Endodermal cell (in vitro differentiated cells): ENCODE measurements at regions not wholly inside any gene's neighbourhood (a gene's known extent, or its start where the extent isn't known, plus 50 kb on each side); places are given as distances from the start of the nearest gene placed in this dataset.

Experiments used
- DNase-seq: peaks from one replicate; pipeline ENCODE4 v3.0.0-alpha.2; 2017
- H3K27ac ChIP-seq: 2 replicates; pipeline ENCODE4 v1.5.1; 2013; ENCODE audit warnings: mild to moderate bottlenecking, low read depth, low read length, moderate library complexity
- H3K27me3 ChIP-seq: 2 replicates; pipeline ENCODE4 v1.6.1; 2013; ENCODE audit warnings: mild to moderate bottlenecking, low read length, moderate library complexity; ENCODE audit not compliant: insufficient read depth, control insufficient read depth, poor library complexity, severe bottlenecking
- H3K36me3 ChIP-seq: 2 replicates; pipeline ENCODE4 v1.7.0; 2013; ENCODE audit warnings: mild to moderate bottlenecking, low read length, moderate library complexity; ENCODE audit not compliant: control insufficient read depth, insufficient read depth
- H3K4me1 ChIP-seq: one replicate; pipeline ENCODE4 v1.7.0; 2013; ENCODE audit warnings: low read length; ENCODE audit not compliant: control insufficient read depth, insufficient read depth
- H3K4me3 ChIP-seq: 2 replicates; pipeline ENCODE4 v1.5.1; 2013; ENCODE audit warnings: mild to moderate bottlenecking, low read length, moderate library complexity
- H3K9ac ChIP-seq: 2 replicates; pipeline ENCODE4 v1.6.1; 2013; ENCODE audit warnings: mild to moderate bottlenecking, low read length, moderate library complexity; ENCODE audit not compliant: poor library complexity, severe bottlenecking; ENCODE audit errors: extremely low read depth
- H3K9me3 ChIP-seq: 2 replicates; pipeline ENCODE4 v1.6.1; 2013; ENCODE audit warnings: mild to moderate bottlenecking, low read length, moderate library complexity; ENCODE audit not compliant: control insufficient read depth
- H3K27ac Mint-ChIP-seq: 2 replicates; pipeline ENCODE4 v1.8.0; 2020; ENCODE audit warnings: mixed read lengths
- H3K27me3 Mint-ChIP-seq: 2 replicates; pipeline ENCODE4 v1.8.0; 2021; ENCODE audit warnings: mild to moderate bottlenecking, mixed read lengths; ENCODE audit not compliant: insufficient read depth
- H3K36me3 Mint-ChIP-seq: 2 replicates; pipeline ENCODE4 v1.8.0; 2020; ENCODE audit warnings: low read depth, mixed read lengths
- H3K4me1 Mint-ChIP-seq: 2 replicates; pipeline ENCODE4 v1.8.0; 2020; ENCODE audit warnings: mixed read lengths
- H3K4me3 Mint-ChIP-seq: 2 replicates; pipeline ENCODE4 v1.8.0; 2020; ENCODE audit warnings: mild to moderate bottlenecking, moderate library complexity, mixed read lengths
- H3K9me3 Mint-ChIP-seq: 2 replicates; pipeline ENCODE4 v1.8.0; 2020; ENCODE audit warnings: mild to moderate bottlenecking, mixed read lengths
- CTCF ChIP-seq: fragments of 200-600 bp; sonication (generic); conservative IDR thresholded peaks from 2 replicates; pipeline ENCODE4 v1.5.0; 2021; ENCODE audit warnings: antibody characterized with exemption, mild to moderate bottlenecking
- WGBS, 2 experiments: methylation state at CpG; one replicate each; pipeline versions ENCODE4 v1.1.5 to v1.1.7; 2013; ENCODE audit warnings: missing lambda C conversion rate in 2 of 2, mixed read lengths in 1 of 2; ENCODE audit not compliant: insufficient coverage in 1 of 2, insufficient read length in 1 of 2; 5-methylcytosine and 5-hydroxymethylcytosine counted together

- H3K27me3 Mint-ChIP-seq: no peaks in the 10 kb centered on the region
- Histone ChIP-seq H3K4me3 (peak overlapping the region; percentile 37), H3K36me3 (peaks cover 57% of the 10 kb centered on the region), H3K9me3 (peaks cover 30% of the 10 kb centered on the region), H3K27ac (no peak overlapping the region), H3K4me1 (no peaks in the 10 kb centered on the region), H3K27me3 (no peaks in the 10 kb centered on the region), H3K9ac (no peak overlapping the region)
- no peak for TF ChIP-seq CTCF
- no peak for DNase-seq
- H3K36me3 Mint-ChIP-seq: peaks cover 57% of the 10 kb centered on the region
- H3K9me3 Mint-ChIP-seq: peaks cover 28% of the 10 kb centered on the region
- WGBS, 2 experiments: 69 to 89% methylated on average over 6 to 7 of the region's 7 CpGs
- H3K4me1 Mint-ChIP-seq: peaks cover 19% of the 10 kb centered on the region
- H3K4me3 Mint-ChIP-seq: no peak overlapping the region
- H3K27ac Mint-ChIP-seq: no peak overlapping the region
Observed at GRCh38 chr12:22787557-22787956, 162.6 kb downstream of the ETNK1 start.

- H3K9me3 Mint-ChIP-seq: peaks cover 18% of the 10 kb centered on the region
- no peak overlapping the region for H3K27ac Mint-ChIP-seq
- H3K27ac ChIP-seq: no peak overlapping the region
- no peaks in the 10 kb centered on the region for H3K27me3 Mint-ChIP-seq
- H3K36me3 ChIP-seq: peaks cover 53% of the 10 kb centered on the region
- H3K27me3 ChIP-seq: no peaks in the 10 kb centered on the region
- H3K4me3 Mint-ChIP-seq: no peak overlapping the region
- no peaks in the 10 kb centered on the region for H3K4me1 ChIP-seq
- peaks cover 19% of the 10 kb centered on the region for H3K4me1 Mint-ChIP-seq
- peaks cover 46% of the 10 kb centered on the region for H3K36me3 Mint-ChIP-seq
- H3K9me3 ChIP-seq: peaks cover 20% of the 10 kb centered on the region
- 100% methylated on average over 3 of the region's 3 CpGs; no CpG with 5 or more reads in 1 of the 2 experiments for WGBS, 2 experiments
- no peak for TF ChIP-seq CTCF
- H3K4me3 ChIP-seq: no peak overlapping the region
- no peak overlapping the region for H3K9ac ChIP-seq
- DNase-seq: no peak
Observed at GRCh38 chr12:22788913-22789312, 163.9 kb downstream of the ETNK1 start.

GRCh38 chr12:22792138-22792537, 167.2 kb downstream of the ETNK1 start:
- Mint-ChIP-seq H3K4me1 (peaks cover 2% of the 10 kb centered on the region), H3K4me3 (no peak overlapping the region), H3K36me3 (peaks cover 33% of the 10 kb centered on the region), H3K27ac (no peak overlapping the region), H3K9me3 (peaks cover 10% of the 10 kb centered on the region), H3K27me3 (no peaks in the 10 kb centered on the region)
- Histone ChIP-seq H3K9ac (no peak overlapping the region), H3K27me3 (no peaks in the 10 kb centered on the region), H3K4me3 (no peak overlapping the region), H3K27ac (no peak overlapping the region), H3K9me3 (peaks cover 17% of the 10 kb centered on the region), H3K36me3 (peaks cover 47% of the 10 kb centered on the region), H3K4me1 (no peaks in the 10 kb centered on the region)
- DNase-seq: no peak
- WGBS, 2 experiments: 92 to 94% methylated on average over 4 of the region's 4 CpGs
- TF ChIP-seq CTCF: no peak
